IMR-90 (cell line): ENCODE measurements at regions not wholly inside any gene's neighbourhood (a gene's known extent, or its start where the extent isn't known, plus 50 kb on each side); places are given as distances from the start of the nearest gene placed in this dataset.

Experiments used
- ATAC-seq: fragments of 200-7000 bp; cut with Tn5 transposase; 2 replicates; pipeline ENCODE4 v1.9.1; 2020; ENCODE audit warnings: low read depth, mild to moderate bottlenecking, moderate library complexity
- BruUV-seq: library from RNA; stranded (reverse); fragments of 400-500 nt; replicated peaks from 2 replicates; lab custom pipeline; 2021; lab: Mats Ljungman, UMichigan
- CTCF ChIA-PET: fragments of 300-600 bp; formaldehyde crosslinking; extraction: SDS; loops from one replicate; lab custom pipeline; 2021; ENCODE audit warnings: antibody characterized with exemption; lab: Yijun Ruan, JAX
- POLR2A ChIA-PET: fragments of 300-600 bp; sonication (Branson Sonifier 250); formaldehyde crosslinking; loops from one replicate; lab custom pipeline; 2022; ENCODE audit warnings: antibody characterized with exemption; ENCODE audit not compliant: unreplicated experiment; lab: Charles Lee
- DNase-seq: peaks from one replicate; pipeline ENCODE4 v3.0.0; 2013
- H2AFZ ChIP-seq: replicated peaks from 2 replicates; pipeline ENCODE3; 2013; ENCODE audit warnings: low read length, mild to moderate bottlenecking; ENCODE audit not compliant: poor library complexity
- H2AK5ac ChIP-seq: 2 replicates; pipeline ENCODE4 v1.6.1; 2013; ENCODE audit warnings: low read depth, low read length, inconsistent platforms
- H2AK9ac ChIP-seq: replicated peaks from 2 replicates; pipeline ENCODE3; 2013; ENCODE audit warnings: mild to moderate bottlenecking, low read depth, low read length, moderate library complexity; ENCODE audit not compliant: poor library complexity
- H2BK120ac ChIP-seq: 2 replicates; pipeline ENCODE4 v1.6.1; 2013; ENCODE audit warnings: low read depth, low read length, inconsistent platforms
- H2BK15ac ChIP-seq: 3 replicates; pipeline ENCODE4 v1.6.1; 2013; ENCODE audit warnings: low read depth, low read length, inconsistent platforms
- H2BK20ac ChIP-seq: 2 replicates; pipeline ENCODE4 v1.6.1; 2013; ENCODE audit warnings: low read depth, mild to moderate bottlenecking, inconsistent platforms, low read length, moderate library complexity
- H2BK5ac ChIP-seq: 2 replicates; pipeline ENCODE4 v1.6.1; 2013; ENCODE audit warnings: mild to moderate bottlenecking, low read depth, low read length, inconsistent platforms; ENCODE audit not compliant: poor library complexity, severe bottlenecking
- H3K14ac ChIP-seq: replicated peaks from 2 replicates; pipeline ENCODE4 v1.6.1; 2013; ENCODE audit warnings: low read depth, low read length, inconsistent platforms
- H3K18ac ChIP-seq: 2 replicates; pipeline ENCODE4 v1.6.1; 2013; ENCODE audit warnings: low read depth, low read length, control low read depth
- H3K23ac ChIP-seq: 2 replicates; pipeline ENCODE4 v1.6.1; 2013; ENCODE audit warnings: low read depth, low read length, inconsistent platforms
- H3K27ac ChIP-seq: 2 replicates; pipeline ENCODE4 v1.5.1; 2013; ENCODE audit warnings: mild to moderate bottlenecking, control low read depth, low read length; ENCODE audit not compliant: insufficient read depth
- H3K27me3 ChIP-seq: 2 replicates; pipeline ENCODE4 v1.6.1; 2013; ENCODE audit warnings: low read length; ENCODE audit not compliant: control insufficient read depth, insufficient read depth
- H3K36me3 ChIP-seq: 2 replicates; pipeline ENCODE4 v1.6.1; 2013; ENCODE audit warnings: low read length, mixed read lengths; ENCODE audit not compliant: control insufficient read depth, insufficient read depth
- H3K4ac ChIP-seq: 2 replicates; pipeline ENCODE4 v1.6.1; 2013; ENCODE audit warnings: low read depth, low read length, inconsistent platforms
- H3K4me1 ChIP-seq: 2 replicates; pipeline ENCODE4 v1.6.1; 2013; ENCODE audit warnings: low read length, mixed read lengths; ENCODE audit not compliant: control insufficient read depth, insufficient read depth
- H3K4me2 ChIP-seq: 2 replicates; pipeline ENCODE4 v1.6.1; 2013; ENCODE audit warnings: low read depth, mild to moderate bottlenecking, control low read depth, low read length, moderate library complexity
- H3K4me3 ChIP-seq: 2 replicates; pipeline ENCODE4 v1.5.1; 2013; ENCODE audit warnings: low read depth, mild to moderate bottlenecking, control low read depth, low read length, moderate library complexity; ENCODE audit not compliant: insufficient read depth
- H3K56ac ChIP-seq: 2 replicates; pipeline ENCODE4 v1.6.1; 2013; ENCODE audit warnings: low read length, inconsistent platforms; ENCODE audit not compliant: insufficient read depth; ENCODE audit errors: extremely low read depth
- H3K79me1 ChIP-seq, 2 experiments: 2 replicates each; pipeline ENCODE4 v1.6.1; 2013; ENCODE audit warnings: low read length in 2 of 2, inconsistent platforms in 1 of 2, low read depth in 1 of 2
- H3K9ac ChIP-seq: 2 replicates; pipeline ENCODE4 v1.6.1; 2013; ENCODE audit warnings: low read depth, low read length, control low read depth
- H3K9me1 ChIP-seq: 2 replicates; pipeline ENCODE4 v1.6.1; 2013; ENCODE audit warnings: low read length, inconsistent platforms; ENCODE audit not compliant: insufficient read depth
- H3K9me3 ChIP-seq: 2 replicates; pipeline ENCODE4 v1.6.1; 2013; ENCODE audit warnings: low read length; ENCODE audit not compliant: control insufficient read depth, insufficient read depth
- H4K20me1 ChIP-seq: 2 replicates; pipeline ENCODE4 v1.6.1; 2013; ENCODE audit warnings: low read length, inconsistent platforms; ENCODE audit not compliant: insufficient read depth
- H4K5ac ChIP-seq: 2 replicates; pipeline ENCODE4 v1.6.1; 2013; ENCODE audit warnings: mild to moderate bottlenecking, low read depth, low read length, control low read depth
- H4K8ac ChIP-seq, 2 experiments: 2 replicates each; pipeline ENCODE4 v1.6.1; 2013; ENCODE audit warnings: low read depth in 2 of 2, low read length in 2 of 2, control low read depth in 1 of 2, inconsistent platforms in 1 of 2
- H4K91ac ChIP-seq: 2 replicates; pipeline ENCODE4 v1.6.1; 2013; ENCODE audit warnings: low read depth, low read length, inconsistent platforms; ENCODE audit not compliant: insufficient read depth
- CEBPB ChIP-seq: IDR thresholded peaks from 2 replicates; pipeline ENCODE4 v1.6.1; 2012; ENCODE audit warnings: low read depth, low read length, improper control_type of control experiment
- CHD1 ChIP-seq: IDR thresholded peaks from 2 replicates; pipeline ENCODE4 v1.6.1; 2012; ENCODE audit warnings: low read depth, low read length, improper control_type of control experiment
- CTCF ChIP-seq: conservative IDR thresholded peaks from 2 replicates; pipeline ENCODE4 v1.5.1; 2012; ENCODE audit warnings: mild to moderate bottlenecking, low read depth, low read length, improper control_type of control experiment
- MAZ ChIP-seq: IDR thresholded peaks from 2 replicates; pipeline ENCODE4 v1.6.1; 2012; ENCODE audit warnings: low read depth, mild to moderate bottlenecking, low read length, improper control_type of control experiment, moderate library complexity, borderline replicate concordance
- MXI1 ChIP-seq: IDR thresholded peaks from 2 replicates; pipeline ENCODE4 v1.6.1; 2012; ENCODE audit warnings: low read depth, mild to moderate bottlenecking, low read length, moderate library complexity, borderline replicate concordance
- NFE2L2 ChIP-seq: fragments of 150-350 bp; IDR thresholded peaks from 2 replicates; pipeline ENCODE4 v1.6.1; 2016; ENCODE audit warnings: low read depth, mild to moderate bottlenecking, low read length
- RAD21 ChIP-seq: IDR thresholded peaks from 2 replicates; pipeline ENCODE4 v1.6.1; 2012; ENCODE audit warnings: low read length, improper control_type of control experiment
- RCOR1 ChIP-seq: IDR thresholded peaks from 2 replicates; pipeline ENCODE4 v1.6.1; 2012; ENCODE audit warnings: mild to moderate bottlenecking, low read length, improper control_type of control experiment; ENCODE audit not compliant: insufficient replicate concordance
- USF2 ChIP-seq: fragments of 150-350 bp; IDR thresholded peaks from 2 replicates; pipeline ENCODE4 v1.6.1; 2017; ENCODE audit warnings: mild to moderate bottlenecking, antibody characterized with exemption, low read length, low read depth
- WGBS, 2 experiments: methylation state at CpG; one replicate each; pipeline versions ENCODE4 v1.1.5 to v1.1.7; 2013; ENCODE audit warnings: missing lambda C conversion rate in 2 of 2; ENCODE audit not compliant: insufficient read length in 1 of 2; ENCODE audit errors: extremely low coverage in 2 of 2; 5-methylcytosine and 5-hydroxymethylcytosine counted together
- dilution Hi-C: fragments of 300-500 bp; cut with HindIII; formaldehyde crosslinking; loops from one replicate; pipeline ENCODE4 v1.14.3; 2018; ENCODE audit warnings: low sequenced_read_pairs; ENCODE audit not compliant: unreplicated experiment
- in situ Hi-C: fragments of 300-500 bp; cut with MboI; formaldehyde crosslinking; loops from 3 replicates; pipeline ENCODE4 v1.14.3; 2019; ENCODE audit warnings: low sequenced_read_pairs, inconsistent platforms, mixed read lengths
- intact Hi-C: fragments of 100-400 bp; cut with micrococcal nuclease; formaldehyde crosslinking; loops from 2 replicates; pipeline ENCODE4 v1.10.0; 2022

- no peak overlapping the region for H3K14ac ChIP-seq
- no peak overlapping the region for H4K5ac ChIP-seq
- no peak overlapping the region for H4K91ac ChIP-seq
- ChIA-PET POLR2A (interaction anchor here (0.6 kb wide), 1 partner anchor 562 kb away, joined by 4 read pairs; no protein-coding TSS in a partner anchor), CTCF (no interaction called here)
- H3K4me2 ChIP-seq, result no peak overlapping the region
- no CpG with 5 or more reads among the region's 3 CpGs for WGBS, 2 experiments
- no peak overlapping the region for H2BK20ac ChIP-seq
- H2BK120ac ChIP-seq, result no peak overlapping the region
- no peak overlapping the region for H2AK9ac ChIP-seq
- no peak overlapping the region for H3K23ac ChIP-seq
- H2AFZ ChIP-seq, result no peak overlapping the region
- H3K4me1 ChIP-seq, result no peaks in the 10 kb centered on the region
- H4K20me1 ChIP-seq, result no peaks in the 10 kb centered on the region
- DNase-seq, result no peak
- H3K4ac ChIP-seq, result no peak overlapping the region
- H3K9me3 ChIP-seq, result no peaks in the 10 kb centered on the region
- no peak for ATAC-seq
- no peak overlapping the region for H3K27ac ChIP-seq
- no peaks in the 10 kb centered on the region for H3K36me3 ChIP-seq
- no peak overlapping the region for H3K4me3 ChIP-seq
- no peak overlapping the region for H3K18ac ChIP-seq
- in situ Hi-C loops, result no loop called here
- H2BK15ac ChIP-seq, result no peak overlapping the region
- no peaks in the 10 kb centered on the region for H3K79me1 ChIP-seq
- H3K9ac ChIP-seq, result no peak overlapping the region
- dilution Hi-C loops, result no loop called here
- no peak overlapping the region for H3K56ac ChIP-seq
- intact Hi-C loops, result no loop called here
- H2AK5ac ChIP-seq, result no peak overlapping the region
- TF ChIP-seq NFE2L2 (no peak), USF2 (no peak), CEBPB (no peak), CTCF (no peak), MAZ (no peak), RAD21 (no peak), RCOR1 (no peak), CHD1 (no peak), MXI1 (no peak)
- no peak overlapping the region for H4K8ac ChIP-seq
- BruUV-seq, result no TSS peak
- no peak overlapping the region for H2BK5ac ChIP-seq
- no peaks in the 10 kb centered on the region for H3K9me1 ChIP-seq
- H3K27me3 ChIP-seq, result peaks cover 9% of the 10 kb centered on the region
Observed at GRCh38 chr2:13020469-13020868, 303.7 kb downstream of the TRIB2 start.
